GM12875 (cell line): ENCODE measurements at regions not wholly inside any gene's neighbourhood (a gene's known extent, or its start where the extent isn't known, plus 50 kb on each side); places are given as distances from the start of the nearest gene placed in this dataset.
A peak's percentile ranks its signal among the peaks of the same experiment; 100 is the strongest.

Experiments
- H3K4me3 ChIP-seq: one replicate; pipeline ENCODE4 v1.5.1; 2011; ENCODE audit warnings: low read depth, low read length, control low read depth
- TF ChIP-seq, protein P1 (sequence below): IDR thresholded peaks from 2 replicates; pipeline ENCODE4 v1.5.1; 2011; ENCODE audit warnings: low read depth, mild to moderate bottlenecking, control low read depth, inconsistent platforms, low read length, moderate library complexity, borderline replicate concordance; ENCODE audit not compliant: insufficient read depth

DNA sequence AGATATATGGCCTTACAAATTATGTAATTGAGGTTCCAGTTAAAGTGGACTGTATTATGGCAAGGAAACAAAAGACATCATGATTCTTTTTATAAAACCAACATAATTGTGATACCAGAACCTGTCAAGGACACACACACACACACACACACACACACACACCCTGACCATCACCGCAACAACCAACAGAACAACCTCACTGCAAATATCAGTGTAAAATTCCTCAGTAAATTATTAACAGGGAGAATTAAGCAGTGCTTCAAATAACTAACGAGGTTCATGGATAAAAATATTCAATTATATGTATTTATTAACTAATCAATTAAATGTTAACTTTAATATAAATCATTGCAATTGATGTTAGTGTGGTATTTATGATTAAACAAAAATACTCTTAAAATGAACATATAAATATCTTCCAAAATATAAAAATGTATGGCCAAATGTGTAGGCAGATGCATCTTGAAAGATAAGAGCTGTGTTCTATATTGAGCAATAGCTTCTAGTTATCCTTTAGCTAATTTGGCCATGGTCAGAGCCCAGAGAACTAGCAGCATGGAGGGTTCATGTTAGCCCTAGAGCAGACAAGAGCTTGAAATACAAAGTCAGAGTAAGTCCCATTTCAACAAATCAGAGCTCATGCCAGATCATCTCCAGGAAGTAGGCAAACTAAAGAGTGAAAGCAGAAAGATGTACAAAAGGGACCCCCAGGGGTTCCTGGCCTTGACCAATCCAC lies 280.5 kb upstream of the ADAMTS16 start:
- H3K4me3 ChIP-seq: no peak overlapping the region
- TF ChIP-seq, protein P1, sequence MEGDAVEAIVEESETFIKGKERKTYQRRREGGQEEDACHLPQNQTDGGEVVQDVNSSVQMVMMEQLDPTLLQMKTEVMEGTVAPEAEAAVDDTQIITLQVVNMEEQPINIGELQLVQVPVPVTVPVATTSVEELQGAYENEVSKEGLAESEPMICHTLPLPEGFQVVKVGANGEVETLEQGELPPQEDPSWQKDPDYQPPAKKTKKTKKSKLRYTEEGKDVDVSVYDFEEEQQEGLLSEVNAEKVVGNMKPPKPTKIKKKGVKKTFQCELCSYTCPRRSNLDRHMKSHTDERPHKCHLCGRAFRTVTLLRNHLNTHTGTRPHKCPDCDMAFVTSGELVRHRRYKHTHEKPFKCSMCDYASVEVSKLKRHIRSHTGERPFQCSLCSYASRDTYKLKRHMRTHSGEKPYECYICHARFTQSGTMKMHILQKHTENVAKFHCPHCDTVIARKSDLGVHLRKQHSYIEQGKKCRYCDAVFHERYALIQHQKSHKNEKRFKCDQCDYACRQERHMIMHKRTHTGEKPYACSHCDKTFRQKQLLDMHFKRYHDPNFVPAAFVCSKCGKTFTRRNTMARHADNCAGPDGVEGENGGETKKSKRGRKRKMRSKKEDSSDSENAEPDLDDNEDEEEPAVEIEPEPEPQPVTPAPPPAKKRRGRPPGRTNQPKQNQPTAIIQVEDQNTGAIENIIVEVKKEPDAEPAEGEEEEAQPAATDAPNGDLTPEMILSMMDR: no peak

DNA sequence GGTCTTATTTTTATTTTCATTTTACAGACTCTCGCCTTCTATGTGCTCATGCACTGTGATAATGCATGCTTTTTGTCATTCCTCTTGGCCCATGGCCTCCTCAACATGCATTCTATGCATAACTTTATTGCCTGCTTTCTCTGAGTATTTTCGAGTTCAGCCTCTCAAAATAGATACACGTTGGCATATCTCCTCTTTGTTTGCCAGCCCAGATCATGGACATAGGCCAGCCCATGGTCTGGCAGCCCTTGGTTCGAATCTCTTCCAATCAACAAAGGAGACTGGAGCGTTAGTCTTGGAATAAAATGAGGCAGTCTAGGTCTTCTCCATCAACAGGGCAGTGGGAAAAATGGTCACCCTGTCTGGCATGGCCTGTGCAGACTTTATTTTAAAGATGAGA lies 279.5 kb upstream of the ADAMTS16 start:
- TF ChIP-seq, protein P1: no peak
- no peak overlapping the region for H3K4me3 ChIP-seq

DNA sequence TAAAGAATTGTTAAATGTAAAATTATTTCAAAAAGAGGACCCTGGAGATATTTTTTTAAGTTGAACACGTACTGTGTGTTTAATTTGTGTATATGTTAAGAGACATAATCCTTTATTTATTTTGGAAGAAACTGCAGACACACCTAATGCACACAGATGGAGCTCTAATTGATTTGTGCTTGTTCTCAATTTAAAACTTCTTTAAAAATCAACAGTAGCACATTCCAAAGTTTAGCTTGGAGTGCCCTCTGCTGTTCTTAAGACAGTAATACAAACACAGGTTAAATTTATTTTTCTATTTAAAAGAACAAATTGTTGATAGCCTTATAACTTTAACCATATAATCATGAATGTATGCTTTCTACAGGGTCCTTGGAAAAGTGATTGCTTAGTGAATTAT lies 277.6 kb upstream of the ADAMTS16 start:
- H3K4me3 ChIP-seq: no peak overlapping the region
- TF ChIP-seq, protein P1: peak; percentile 5; the same call in 1 of the 2 replicates

DNA sequence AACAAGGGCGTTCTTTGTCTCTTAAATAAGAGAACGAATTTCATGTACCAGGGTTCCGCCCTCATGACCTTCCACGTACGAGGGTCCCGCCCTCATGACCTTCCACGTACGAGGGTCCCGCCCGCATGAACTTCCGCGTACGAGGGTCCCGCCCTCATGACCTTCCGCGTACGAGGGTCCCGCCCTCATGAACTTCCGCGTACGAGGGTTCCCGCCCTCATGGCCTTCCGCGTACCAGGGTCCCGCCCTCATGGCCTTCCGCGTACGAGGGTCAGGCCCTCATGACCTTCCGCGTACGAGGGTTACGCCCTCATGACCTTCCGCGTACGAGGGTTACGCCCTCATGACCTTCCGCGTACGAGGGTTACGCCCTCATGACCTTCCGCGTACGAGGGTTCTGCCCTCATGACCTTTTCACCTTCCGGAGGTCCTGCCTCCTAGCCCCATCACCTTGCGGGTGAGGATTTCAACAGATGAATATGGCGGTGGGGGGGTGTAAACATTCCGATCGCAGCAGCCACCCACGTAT lies 273.9 kb upstream of the ADAMTS16 start:
- no peak overlapping the region for H3K4me3 ChIP-seq
- TF ChIP-seq, protein P1: no peak

DNA sequence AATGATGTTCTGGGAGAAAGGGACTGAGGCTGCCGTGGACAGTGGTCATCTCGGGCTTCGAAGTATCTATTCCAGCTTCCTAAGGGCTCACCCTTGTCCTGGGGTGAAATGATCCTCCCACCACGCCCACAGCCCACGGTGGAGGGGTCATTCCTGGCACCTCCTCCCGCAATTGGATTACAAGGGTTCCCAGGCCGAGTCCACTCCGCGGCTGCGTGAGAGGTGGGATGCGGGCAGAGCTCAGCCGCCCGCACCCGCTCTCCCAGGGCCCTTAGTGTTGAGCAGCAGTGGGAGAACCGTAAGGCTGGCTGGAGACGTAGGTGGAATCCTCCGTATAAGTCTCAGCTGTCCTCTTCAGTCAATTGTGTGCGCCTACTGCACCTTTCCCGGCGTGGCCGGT lies 273.3 kb upstream of the ADAMTS16 start:
- no peak overlapping the region for H3K4me3 ChIP-seq

DNA sequence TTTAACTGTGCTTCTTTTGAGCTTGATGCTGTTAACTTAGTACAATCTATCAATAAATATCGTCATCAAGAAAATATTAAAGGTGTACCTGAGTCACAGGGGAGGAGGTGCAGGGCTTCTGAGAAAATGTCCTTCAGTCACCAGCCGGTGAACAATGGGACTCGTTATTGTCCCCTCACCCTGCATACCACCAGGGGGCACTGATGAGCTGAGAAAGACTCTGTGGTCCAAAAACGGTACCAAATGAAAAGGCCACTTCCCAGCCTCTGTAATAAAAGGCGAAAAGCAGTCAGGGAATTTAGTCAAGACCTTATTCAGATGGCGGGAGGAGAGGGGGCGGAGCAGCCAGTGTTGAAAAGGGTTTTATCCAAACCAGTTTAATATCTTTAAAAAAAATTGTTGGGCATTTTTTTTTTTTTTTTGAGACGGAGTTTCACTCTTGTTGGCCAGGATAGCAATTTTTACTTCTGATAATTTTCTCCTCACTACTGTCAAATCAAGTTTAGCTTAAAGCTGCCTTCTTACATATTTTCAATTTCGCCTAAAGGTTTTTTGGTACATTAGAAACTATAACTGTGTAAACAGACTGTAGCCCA lies 271.9 kb upstream of the ADAMTS16 start:
- H3K4me3 ChIP-seq: no peak overlapping the region
- TF ChIP-seq, protein P1: peak; percentile 89

More for the DNA sequence above, 273.3 kb upstream of the ADAMTS16 start:
- TF ChIP-seq, protein P1: no peak

DNA sequence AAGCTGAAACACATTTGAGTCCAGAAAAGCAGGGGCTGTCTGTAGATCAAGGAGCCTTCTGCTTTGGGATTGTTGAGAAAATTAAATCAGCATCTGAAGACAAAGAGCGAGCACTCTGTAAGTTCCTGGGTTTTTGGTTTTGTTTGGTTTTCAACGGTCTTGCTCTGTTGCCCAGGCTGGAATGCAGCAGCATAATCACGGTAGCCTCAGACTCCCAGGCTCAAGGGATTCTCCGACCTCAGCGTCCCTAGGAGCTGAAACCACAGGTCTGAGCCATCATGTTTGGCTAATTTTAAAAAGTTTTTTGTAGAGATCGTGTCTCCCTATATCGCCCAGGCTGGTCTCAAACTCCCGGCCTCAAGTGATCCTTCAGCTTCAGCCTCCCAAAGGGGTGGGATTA lies 266.5 kb upstream of the ADAMTS16 start:
- TF ChIP-seq, protein P1: no peak
- no peak overlapping the region for H3K4me3 ChIP-seq
